Activated naive CD4-positive, alpha-beta T cell treated with anti-CD3 and anti-CD28 coated beads, Interleukin-2, amount 10 ng/mL, durations not matched to agents 7 days and 5 days (primary cell): ENCODE measurements at regions not wholly inside any gene's neighbourhood (a gene's known extent, or its start where the extent isn't known, plus 50 kb on each side); places are given as distances from the start of the nearest gene placed in this dataset.

Source experiments
- CTCF ChIA-PET: fragments of 350-600 bp; sonication (Branson Sonifier 250); formaldehyde crosslinking; loops from one replicate; lab custom pipeline; 2021; ENCODE audit warnings: antibody characterized with exemption; lab: Charles Lee
- DNase-seq: peaks from one replicate; pipeline ENCODE4 v3.0.0-alpha.2; 2020
- H3K27ac Mint-ChIP-seq: one replicate; pipeline ENCODE4 v1.8.0; 2021; ENCODE audit warnings: mild to moderate bottlenecking, moderate library complexity, mixed read lengths
- H3K27me3 Mint-ChIP-seq: one replicate; pipeline ENCODE4 v1.8.0; 2021; ENCODE audit warnings: mild to moderate bottlenecking, mixed read lengths
- H3K36me3 Mint-ChIP-seq: one replicate; pipeline ENCODE4 v1.8.0; 2021; ENCODE audit warnings: mixed read lengths
- H3K4me1 Mint-ChIP-seq: one replicate; pipeline ENCODE4 v1.8.0; 2021; ENCODE audit warnings: mixed read lengths
- H3K4me3 Mint-ChIP-seq: one replicate; pipeline ENCODE4 v1.8.0; 2021; ENCODE audit warnings: mild to moderate bottlenecking, moderate library complexity, mixed read lengths
- H3K9me3 Mint-ChIP-seq: one replicate; pipeline ENCODE4 v1.8.0; 2021; ENCODE audit warnings: mixed read lengths

DNA sequence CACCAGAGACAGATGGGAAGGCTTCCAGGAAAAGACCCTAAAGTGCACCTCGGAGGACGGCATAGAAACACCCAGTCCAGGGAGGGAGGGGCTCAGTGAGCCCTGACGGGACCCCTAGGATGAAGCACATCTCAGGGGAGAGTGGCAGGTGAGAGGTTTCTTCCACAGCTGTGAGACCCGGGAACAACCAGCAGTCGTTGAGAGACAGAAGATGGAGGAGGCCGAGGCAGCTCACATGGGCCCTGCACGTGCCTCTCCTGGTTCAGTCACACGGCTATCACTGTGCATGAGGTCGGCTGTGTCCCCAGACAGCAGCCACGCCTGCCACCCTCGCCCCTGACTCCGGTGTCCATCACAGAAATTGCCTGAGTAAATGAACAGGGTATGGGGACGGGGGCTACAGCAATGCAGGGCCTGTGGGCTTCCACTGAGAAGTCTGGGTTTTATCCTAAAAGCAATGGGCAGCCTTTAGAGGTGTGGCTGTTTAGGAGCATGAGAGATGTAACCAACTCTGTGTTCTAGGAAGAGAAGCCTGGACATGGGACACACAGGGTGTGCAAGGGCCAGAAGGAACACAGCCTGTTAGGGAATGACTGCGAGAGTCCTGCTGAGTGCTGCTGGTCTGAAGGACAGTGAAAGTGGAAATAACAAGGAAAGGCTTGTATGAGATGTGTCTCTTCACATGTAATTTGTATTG, 102.0 kb downstream of the TMEM18 start:
- peaks cover 5% of the 10 kb centered on the region for H3K9me3 Mint-ChIP-seq
- peaks cover 14% of the 10 kb centered on the region for H3K27me3 Mint-ChIP-seq
- H3K36me3 Mint-ChIP-seq = no peaks in the 10 kb centered on the region
- no peak overlapping the region for H3K27ac Mint-ChIP-seq
- no peaks in the 10 kb centered on the region for H3K4me1 Mint-ChIP-seq
- H3K4me3 Mint-ChIP-seq = no peak overlapping the region
- no peak for DNase-seq
- CTCF ChIA-PET = no interaction called here

DNA sequence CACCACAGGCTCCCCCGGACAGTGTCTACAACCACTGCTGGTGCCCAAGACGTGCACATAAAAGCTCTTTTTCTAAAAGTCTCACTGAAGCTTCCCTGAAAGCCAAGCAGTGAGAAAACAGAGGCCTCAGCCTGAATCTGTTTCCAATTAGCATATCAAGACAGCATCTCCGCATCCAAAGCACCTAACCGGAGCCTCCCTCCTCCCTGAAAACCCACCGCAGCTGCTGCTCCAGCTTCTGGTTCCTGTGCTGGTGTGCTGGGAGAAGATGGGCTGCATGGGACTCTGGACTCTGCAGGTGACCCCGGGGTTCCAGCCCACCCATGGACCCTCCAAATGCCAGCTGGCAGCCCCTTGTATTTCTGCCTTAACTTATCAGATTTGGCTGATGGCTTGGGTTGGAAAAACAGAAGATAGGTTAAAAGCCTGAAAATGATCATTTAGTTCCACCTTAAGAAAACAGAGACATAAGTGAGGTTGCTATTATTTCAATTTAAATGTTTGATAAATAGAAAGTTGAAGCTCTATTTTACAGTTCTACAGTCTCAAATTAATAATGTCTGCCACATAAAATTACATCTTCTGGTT, 103.3 kb downstream of the TMEM18 start:
- CTCF ChIA-PET = no interaction called here
- H3K4me1 Mint-ChIP-seq = no peaks in the 10 kb centered on the region

DNA sequence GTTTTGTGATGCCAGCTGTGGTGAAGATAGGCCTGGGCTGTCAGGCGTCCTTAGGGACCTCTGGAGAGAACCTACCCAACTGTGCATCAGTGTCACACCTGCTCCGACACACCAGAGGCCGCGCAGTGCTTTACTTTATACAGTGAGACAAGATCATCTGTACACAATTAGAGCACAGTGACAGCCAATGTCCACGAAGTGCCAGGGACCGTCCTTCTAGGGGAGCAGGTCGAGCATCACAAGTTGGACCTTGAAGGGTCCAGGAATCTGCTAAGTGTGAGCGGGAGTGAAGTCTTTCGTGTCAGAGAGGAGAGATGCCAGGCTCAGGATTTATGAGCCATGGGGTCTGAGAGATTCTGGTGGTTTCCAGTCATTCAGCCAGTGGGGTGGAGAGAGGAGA, 104.2 kb downstream of the TMEM18 start:
- Mint-ChIP-seq H3K27ac (no peak overlapping the region), H3K4me1 (no peaks in the 10 kb centered on the region), H3K36me3 (no peaks in the 10 kb centered on the region), H3K9me3 (peaks cover 5% of the 10 kb centered on the region), H3K4me3 (no peak overlapping the region), H3K27me3 (peaks cover 14% of the 10 kb centered on the region)
- CTCF ChIA-PET = no interaction called here
- DNase-seq = no peak

More for the DNA sequence above, 103.3 kb downstream of the TMEM18 start:
- DNase-seq = no peak
- H3K36me3 Mint-ChIP-seq = no peaks in the 10 kb centered on the region
- no peak overlapping the region for H3K27ac Mint-ChIP-seq
- peaks cover 5% of the 10 kb centered on the region for H3K9me3 Mint-ChIP-seq
- H3K27me3 Mint-ChIP-seq = peaks cover 14% of the 10 kb centered on the region
- no peak overlapping the region for H3K4me3 Mint-ChIP-seq

DNA sequence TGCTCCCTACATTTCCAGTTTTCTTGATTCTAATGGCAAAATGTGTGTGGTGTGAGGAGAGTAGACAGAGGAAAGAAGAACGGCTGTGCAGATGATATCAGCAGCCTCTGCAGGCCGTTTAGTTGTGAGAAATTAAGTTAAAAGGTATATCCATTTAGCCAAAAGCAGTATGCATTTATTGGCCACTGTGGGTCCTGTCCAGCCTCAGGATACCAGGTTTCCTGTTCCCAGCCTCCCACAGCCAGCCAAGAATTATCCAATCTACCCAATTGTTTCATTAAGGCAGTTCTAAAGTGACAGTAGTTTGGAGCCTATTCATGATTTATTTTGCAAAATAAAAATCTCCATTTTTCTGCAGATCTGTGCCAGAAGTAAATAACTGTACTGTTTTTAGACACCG, 107.5 kb downstream of the TMEM18 start:
- CTCF ChIA-PET = no interaction called here

DNA sequence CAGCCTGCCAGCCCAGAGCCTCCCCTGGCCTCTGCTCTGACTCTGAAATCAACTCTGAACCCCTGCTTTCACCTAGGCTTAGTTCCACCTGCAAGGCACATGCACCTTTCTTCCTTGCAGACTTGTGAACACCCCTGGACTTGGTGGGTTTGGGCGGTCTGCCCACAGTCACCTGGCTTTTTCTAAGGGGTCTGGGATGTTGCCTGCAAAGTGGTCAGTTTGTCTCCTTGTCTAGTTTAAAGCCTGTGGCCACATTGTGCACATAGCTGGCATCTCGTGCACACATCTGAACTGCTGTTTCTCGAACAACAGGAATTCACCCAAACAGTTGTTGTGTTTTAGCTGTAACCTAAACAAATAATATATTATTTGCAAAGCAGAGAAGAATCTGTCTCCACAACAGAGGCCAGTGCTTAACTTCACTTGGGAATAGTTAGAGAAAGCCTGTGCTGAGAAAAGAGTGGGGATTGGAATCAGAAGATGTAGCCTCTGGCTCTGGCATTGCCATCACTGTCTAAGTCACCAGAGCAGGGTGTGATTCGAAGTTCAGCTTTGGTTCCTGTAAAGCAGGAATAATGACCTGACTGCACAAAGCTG, 108.5 kb downstream of the TMEM18 start:
- Mint-ChIP-seq H3K9me3 (no peaks in the 10 kb centered on the region), H3K4me3 (no peak overlapping the region), H3K36me3 (no peaks in the 10 kb centered on the region), H3K4me1 (no peaks in the 10 kb centered on the region), H3K27ac (no peak overlapping the region), H3K27me3 (peaks cover 12% of the 10 kb centered on the region)
- DNase-seq = no peak
- CTCF ChIA-PET = no interaction called here

More for the DNA sequence above, 107.5 kb downstream of the TMEM18 start:
- no peaks in the 10 kb centered on the region for H3K9me3 Mint-ChIP-seq
- DNase-seq = no peak
- H3K27ac Mint-ChIP-seq = no peak overlapping the region
- H3K4me3 Mint-ChIP-seq = no peak overlapping the region
- H3K36me3 Mint-ChIP-seq = no peaks in the 10 kb centered on the region
- H3K27me3 Mint-ChIP-seq = peaks cover 12% of the 10 kb centered on the region
- no peaks in the 10 kb centered on the region for H3K4me1 Mint-ChIP-seq

DNA sequence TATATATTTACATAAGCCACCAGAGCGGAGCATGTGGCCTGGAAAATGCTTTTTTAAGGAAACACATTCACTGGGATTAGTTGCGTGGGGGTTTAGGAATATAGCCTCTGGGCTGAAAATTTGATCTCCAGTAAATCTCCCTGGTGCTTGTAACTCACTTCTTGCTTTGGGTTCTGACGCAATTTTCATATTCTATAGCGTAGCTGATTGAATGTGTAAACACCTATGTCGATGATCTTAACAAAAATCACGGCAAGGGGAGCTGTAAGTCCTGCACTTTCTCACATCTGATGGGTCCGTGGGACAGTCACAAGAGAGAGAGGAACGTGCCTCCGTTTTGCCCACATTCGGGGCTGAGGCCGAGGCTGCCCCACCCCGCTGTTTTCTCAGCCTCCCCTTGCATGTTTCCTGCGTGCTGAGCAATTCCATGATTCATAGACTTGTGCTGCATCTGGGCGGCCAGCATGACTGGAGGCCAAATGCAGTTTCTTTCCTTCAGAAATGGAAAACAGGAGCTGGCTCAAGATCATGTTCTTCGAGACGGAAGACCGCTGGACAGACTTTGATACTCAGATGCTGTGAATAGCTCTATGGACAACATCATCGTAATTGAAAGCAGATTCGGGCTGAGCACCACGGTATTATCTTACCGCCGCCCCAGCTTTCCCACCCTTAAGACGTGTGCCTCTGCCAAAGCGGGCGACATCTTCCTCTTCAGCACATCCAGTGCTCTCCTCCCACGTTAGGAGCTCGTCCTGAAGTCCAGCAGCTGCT, 109.2 kb downstream of the TMEM18 start:
- CTCF ChIA-PET = no interaction called here
- Mint-ChIP-seq H3K27me3 (peaks cover 9% of the 10 kb centered on the region), H3K27ac (no peak overlapping the region), H3K9me3 (no peaks in the 10 kb centered on the region), H3K4me3 (no peak overlapping the region), H3K4me1 (no peaks in the 10 kb centered on the region), H3K36me3 (no peaks in the 10 kb centered on the region)
- no peak for DNase-seq

DNA sequence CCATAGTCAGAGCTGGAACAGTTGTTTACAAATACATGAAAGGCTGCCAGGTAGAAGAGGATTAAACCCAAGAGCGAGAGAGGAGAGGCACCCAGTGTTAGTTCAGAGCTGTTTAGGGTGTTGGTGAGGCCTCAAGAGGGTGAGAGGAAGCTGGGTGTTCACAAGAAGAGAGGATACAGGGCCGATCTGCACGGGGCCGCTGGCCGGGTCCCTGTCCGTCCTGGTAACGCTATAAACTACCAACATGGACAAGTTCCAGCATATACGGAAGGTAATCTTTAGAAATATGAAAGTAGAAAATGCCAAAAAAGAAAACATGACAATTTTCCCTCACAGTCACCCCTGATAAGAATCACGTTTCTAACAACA, 109.7 kb downstream of the TMEM18 start:
- DNase-seq = no peak
- Mint-ChIP-seq H3K27me3 (peaks cover 7% of the 10 kb centered on the region), H3K36me3 (no peaks in the 10 kb centered on the region), H3K27ac (no peak overlapping the region), H3K4me1 (no peaks in the 10 kb centered on the region), H3K4me3 (no peak overlapping the region), H3K9me3 (no peaks in the 10 kb centered on the region)
- CTCF ChIA-PET = no interaction called here

GRCh38 chr2:566379-567313, 110.6 kb downstream of the TMEM18 start:
- no peak overlapping the region for H3K4me3 Mint-ChIP-seq
- no peaks in the 10 kb centered on the region for H3K9me3 Mint-ChIP-seq
- peaks cover 7% of the 10 kb centered on the region for H3K27me3 Mint-ChIP-seq
- no peaks in the 10 kb centered on the region for H3K36me3 Mint-ChIP-seq
- CTCF ChIA-PET = no interaction called here
- no peaks in the 10 kb centered on the region for H3K4me1 Mint-ChIP-seq
- no peak for DNase-seq
- no peak overlapping the region for H3K27ac Mint-ChIP-seq

- Mint-ChIP-seq H3K27ac (no peak overlapping the region), H3K27me3 (peaks cover 7% of the 10 kb centered on the region), H3K4me1 (no peaks in the 10 kb centered on the region), H3K36me3 (no peaks in the 10 kb centered on the region), H3K9me3 (no peaks in the 10 kb centered on the region), H3K4me3 (no peak overlapping the region)
- CTCF ChIA-PET = no interaction called here
- DNase-seq = no peak
These were observed 112.6 kb downstream of the TMEM18 start for GRCh38 chr2:564471-565181.

- no peak overlapping the region for H3K27ac Mint-ChIP-seq
- H3K36me3 Mint-ChIP-seq = no peaks in the 10 kb centered on the region
- H3K4me3 Mint-ChIP-seq = no peak overlapping the region
- no peak for DNase-seq
- H3K4me1 Mint-ChIP-seq = no peaks in the 10 kb centered on the region
- peaks cover 12% of the 10 kb centered on the region for H3K27me3 Mint-ChIP-seq
- no peaks in the 10 kb centered on the region for H3K9me3 Mint-ChIP-seq
- CTCF ChIA-PET = no interaction called here
These were observed 113.7 kb downstream of the TMEM18 start for GRCh38 chr2:563512-563911.

DNA sequence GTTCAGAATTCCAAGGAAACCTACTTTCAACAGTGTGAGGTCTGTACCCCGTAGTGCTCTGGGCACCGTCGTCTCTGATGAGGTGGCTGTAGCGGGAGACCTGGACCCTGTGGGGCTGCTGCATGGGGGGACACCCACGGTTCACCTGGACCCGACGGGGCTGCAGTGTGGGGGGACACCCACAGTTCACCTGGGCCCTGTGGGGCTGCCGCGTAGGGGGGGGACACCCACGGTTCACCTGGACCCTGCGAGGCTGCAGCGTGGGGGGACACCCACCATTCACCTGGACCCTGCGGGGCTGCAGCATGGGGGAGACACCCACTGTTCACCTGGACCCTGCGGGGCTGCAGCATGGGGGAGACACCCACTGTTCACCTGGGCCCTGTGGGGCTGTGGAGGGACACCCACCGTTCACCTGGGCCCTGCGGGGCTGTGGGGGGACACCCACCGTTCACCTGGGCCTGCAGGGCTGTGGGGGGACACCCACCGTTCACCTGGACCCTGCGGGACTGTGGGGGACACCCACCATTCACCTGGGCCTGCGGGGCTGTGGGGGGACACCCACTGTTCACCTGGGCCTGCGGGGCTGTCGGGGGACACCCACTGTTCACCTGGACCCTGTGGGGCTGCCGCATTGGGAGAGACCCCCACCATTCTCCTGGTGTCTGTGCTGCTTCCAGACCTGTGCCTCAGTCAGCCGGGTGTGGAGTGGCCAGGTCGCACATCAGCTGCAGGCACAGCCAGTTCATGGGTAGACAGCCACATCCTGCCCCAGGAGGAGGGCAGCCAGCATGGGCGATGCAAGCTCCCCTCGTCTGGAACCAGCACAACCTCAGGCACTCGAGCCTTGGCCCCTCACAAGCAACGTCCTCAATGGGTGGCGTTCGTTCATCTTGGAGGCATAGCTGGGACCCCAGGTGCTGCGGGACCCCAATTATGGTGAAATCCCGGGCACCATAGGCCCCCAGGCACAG, 114.5 kb downstream of the TMEM18 start:
- H3K27me3 Mint-ChIP-seq = peaks cover 12% of the 10 kb centered on the region
- CTCF ChIA-PET = no interaction called here
- no peaks in the 10 kb centered on the region for H3K36me3 Mint-ChIP-seq

GRCh38 chr2:558879-559278, 118.3 kb downstream of the TMEM18 start:
- H3K4me3 Mint-ChIP-seq = no peak overlapping the region
- H3K36me3 Mint-ChIP-seq = no peaks in the 10 kb centered on the region
- H3K27ac Mint-ChIP-seq = no peak overlapping the region
- DNase-seq = no peak
- CTCF ChIA-PET = no interaction called here
- H3K9me3 Mint-ChIP-seq = no peaks in the 10 kb centered on the region
- no peaks in the 10 kb centered on the region for H3K4me1 Mint-ChIP-seq
- peaks cover 9% of the 10 kb centered on the region for H3K27me3 Mint-ChIP-seq

More for the DNA sequence above, 114.5 kb downstream of the TMEM18 start:
- Mint-ChIP-seq H3K9me3 (no peaks in the 10 kb centered on the region), H3K4me1 (no peaks in the 10 kb centered on the region), H3K27ac (no peak overlapping the region), H3K4me3 (no peak overlapping the region)
- no peak for DNase-seq
